Osteoblast (primary cell): ENCODE measurements at regions not wholly inside any gene's neighbourhood (a gene's known extent, or its start where the extent isn't known, plus 50 kb on each side); places are given as distances from the start of the nearest gene placed in this dataset.

Source experiments
- DNase-seq: peaks from one replicate; pipeline ENCODE4 v3.0.0; 2011; ENCODE audit warnings: low spot score, mixed read lengths; ENCODE audit not compliant: insufficient read length; ENCODE audit errors: missing footprints
- H2AFZ ChIP-seq: 2 replicates; pipeline ENCODE4 v1.6.0; 2011; ENCODE audit warnings: mild to moderate bottlenecking, low read length
- H3K27ac ChIP-seq: 2 replicates; pipeline ENCODE4 v1.5.1; 2011; ENCODE audit warnings: mild to moderate bottlenecking, low read depth, low read length, moderate library complexity
- H3K27me3 ChIP-seq: 2 replicates; pipeline ENCODE4 v1.6.0; 2012; ENCODE audit warnings: mild to moderate bottlenecking, control low read depth, inconsistent platforms, low read length, moderate library complexity; ENCODE audit not compliant: insufficient read depth
- H3K36me3 ChIP-seq: 2 replicates; pipeline ENCODE4 v1.5.1; 2011; ENCODE audit warnings: mild to moderate bottlenecking, low read length, control low read depth, moderate library complexity; ENCODE audit not compliant: insufficient read depth
- H3K4me1 ChIP-seq: 2 replicates; pipeline ENCODE4 v1.5.1; 2011; ENCODE audit warnings: mild to moderate bottlenecking, low read length, control low read depth, moderate library complexity; ENCODE audit not compliant: insufficient read depth
- H3K4me2 ChIP-seq: 2 replicates; pipeline ENCODE4 v1.6.0; 2011; ENCODE audit warnings: mild to moderate bottlenecking, low read length; ENCODE audit not compliant: insufficient read depth
- H3K4me3 ChIP-seq: fragments of 200-600 bp; sonication (generic); 3 replicates; pipeline ENCODE4 v1.5.1; 2012; ENCODE audit warnings: mild to moderate bottlenecking, low read length, inconsistent platforms; ENCODE audit not compliant: insufficient read depth
- H3K79me2 ChIP-seq: 2 replicates; pipeline ENCODE4 v1.6.0; 2012; ENCODE audit warnings: mild to moderate bottlenecking, low read length, control low read depth, inconsistent platforms; ENCODE audit not compliant: insufficient read depth
- H3K9me3 ChIP-seq: 2 replicates; pipeline ENCODE4 v1.5.1; 2011; ENCODE audit warnings: low read depth, low read length, control low read depth
- H4K20me1 ChIP-seq: 2 replicates; pipeline ENCODE4 v1.6.0; 2012; ENCODE audit warnings: mild to moderate bottlenecking, low read length, control low read depth; ENCODE audit not compliant: insufficient read depth
- TF ChIP-seq, protein P1 (sequence below): IDR thresholded peaks from 2 replicates; pipeline ENCODE4 v1.5.1; 2011; ENCODE audit warnings: mild to moderate bottlenecking, low read depth, low read length, moderate library complexity; ENCODE audit errors: extremely low read depth

GRCh38 chr4:117203231-117203630, 117.9 kb upstream of the TRAM1L1 start:
- Histone ChIP-seq H3K9me3 (no peaks in the 10 kb centered on the region), H3K27ac (no peak overlapping the region), H3K4me1 (no peaks in the 10 kb centered on the region), H3K4me3 (no peak overlapping the region), H2AFZ (no peak overlapping the region), H3K79me2 (no peaks in the 10 kb centered on the region), H3K36me3 (no peaks in the 10 kb centered on the region), H3K4me2 (no peak overlapping the region), H3K27me3 (no peaks in the 10 kb centered on the region), H4K20me1 (no peaks in the 10 kb centered on the region)
- TF ChIP-seq, protein P1, sequence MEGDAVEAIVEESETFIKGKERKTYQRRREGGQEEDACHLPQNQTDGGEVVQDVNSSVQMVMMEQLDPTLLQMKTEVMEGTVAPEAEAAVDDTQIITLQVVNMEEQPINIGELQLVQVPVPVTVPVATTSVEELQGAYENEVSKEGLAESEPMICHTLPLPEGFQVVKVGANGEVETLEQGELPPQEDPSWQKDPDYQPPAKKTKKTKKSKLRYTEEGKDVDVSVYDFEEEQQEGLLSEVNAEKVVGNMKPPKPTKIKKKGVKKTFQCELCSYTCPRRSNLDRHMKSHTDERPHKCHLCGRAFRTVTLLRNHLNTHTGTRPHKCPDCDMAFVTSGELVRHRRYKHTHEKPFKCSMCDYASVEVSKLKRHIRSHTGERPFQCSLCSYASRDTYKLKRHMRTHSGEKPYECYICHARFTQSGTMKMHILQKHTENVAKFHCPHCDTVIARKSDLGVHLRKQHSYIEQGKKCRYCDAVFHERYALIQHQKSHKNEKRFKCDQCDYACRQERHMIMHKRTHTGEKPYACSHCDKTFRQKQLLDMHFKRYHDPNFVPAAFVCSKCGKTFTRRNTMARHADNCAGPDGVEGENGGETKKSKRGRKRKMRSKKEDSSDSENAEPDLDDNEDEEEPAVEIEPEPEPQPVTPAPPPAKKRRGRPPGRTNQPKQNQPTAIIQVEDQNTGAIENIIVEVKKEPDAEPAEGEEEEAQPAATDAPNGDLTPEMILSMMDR: no peak
- no peak for DNase-seq

DNA sequence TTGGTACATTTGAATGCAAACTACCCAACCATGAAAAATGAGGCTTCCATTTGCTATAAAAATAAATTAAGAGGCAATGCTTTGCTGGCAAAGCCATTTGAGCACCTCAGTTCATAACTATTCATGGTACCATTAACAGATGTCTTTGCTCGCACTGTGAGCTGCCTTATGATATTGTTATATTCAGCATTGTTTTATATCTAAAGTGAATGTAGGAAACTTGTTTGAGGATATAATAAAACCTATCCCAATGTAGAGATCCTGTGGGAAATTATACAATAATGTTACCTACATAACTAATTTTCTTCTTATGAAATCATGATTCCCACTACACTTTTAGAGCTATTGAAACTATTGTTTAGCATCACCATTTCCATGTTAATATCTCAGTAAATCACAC, 125.2 kb upstream of the TRAM1L1 start:
- Histone ChIP-seq H3K36me3 (no peaks in the 10 kb centered on the region), H3K27ac (no peak overlapping the region)

DNA sequence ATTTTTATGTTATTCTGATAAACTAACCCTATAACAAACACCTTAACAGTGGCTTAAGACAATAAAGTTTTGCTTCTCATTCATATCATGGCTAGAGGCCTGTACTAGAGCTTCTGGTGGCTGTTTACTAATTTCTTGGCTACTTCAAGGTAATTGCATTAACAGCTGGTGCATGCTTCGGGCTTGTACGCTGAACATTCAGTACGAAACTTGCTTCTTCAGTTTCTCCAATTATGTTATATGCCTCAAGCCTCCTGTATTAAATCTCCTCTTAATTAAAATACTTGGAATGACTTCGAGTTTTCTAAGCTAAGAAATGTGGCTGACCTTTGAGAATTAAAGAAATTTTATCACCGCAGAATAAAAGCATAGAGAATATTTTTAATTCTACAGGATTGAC, 138.9 kb upstream of the TRAM1L1 start:
- TF ChIP-seq, protein P1: no peak
- Histone ChIP-seq H2AFZ (no peak overlapping the region), H3K9me3 (no peaks in the 10 kb centered on the region), H4K20me1 (no peaks in the 10 kb centered on the region), H3K36me3 (no peaks in the 10 kb centered on the region), H3K4me2 (no peak overlapping the region), H3K4me3 (no peak overlapping the region), H3K4me1 (no peaks in the 10 kb centered on the region), H3K27ac (no peak overlapping the region), H3K27me3 (no peaks in the 10 kb centered on the region), H3K79me2 (no peaks in the 10 kb centered on the region)
- DNase-seq: no peak

More for the DNA sequence above, 125.2 kb upstream of the TRAM1L1 start:
- DNase-seq: no peak
- Histone ChIP-seq H3K4me2 (no peak overlapping the region), H4K20me1 (no peaks in the 10 kb centered on the region), H3K4me3 (no peak overlapping the region), H2AFZ (no peak overlapping the region), H3K4me1 (no peaks in the 10 kb centered on the region), H3K27me3 (no peaks in the 10 kb centered on the region), H3K79me2 (no peaks in the 10 kb centered on the region), H3K9me3 (no peaks in the 10 kb centered on the region)
- TF ChIP-seq, protein P1: no peak

- H3K4me2 ChIP-seq: no peak overlapping the region
- no peaks in the 10 kb centered on the region for H3K27me3 ChIP-seq
- H4K20me1 ChIP-seq: no peaks in the 10 kb centered on the region
- no peak for DNase-seq
- H3K27ac ChIP-seq: no peak overlapping the region
- no peaks in the 10 kb centered on the region for H3K9me3 ChIP-seq
- H2AFZ ChIP-seq: no peak overlapping the region
- H3K79me2 ChIP-seq: no peaks in the 10 kb centered on the region
- no peak overlapping the region for H3K4me3 ChIP-seq
- TF ChIP-seq, protein P1: no peak
- H3K36me3 ChIP-seq: no peaks in the 10 kb centered on the region
- H3K4me1 ChIP-seq: no peaks in the 10 kb centered on the region
Measured at GRCh38 chr4:117225471-117225870, 140.1 kb upstream of the TRAM1L1 start.
